Karpas-422 (cell line): ENCODE measurements at regions not wholly inside any gene's neighbourhood (a gene's known extent, or its start where the extent isn't known, plus 50 kb on each side); places are given as distances from the start of the nearest gene placed in this dataset.

Experiments used
- DNase-seq: peaks from one replicate; pipeline ENCODE4 v3.0.0-alpha.2; 2015
- H2AFZ ChIP-seq: fragments of 200-600 bp; sonication (generic); 2 replicates; pipeline ENCODE4 v1.6.1; 2014; ENCODE audit warnings: antibody characterized with exemption, low read length, mixed read lengths
- H3K27ac ChIP-seq: fragments of 200-600 bp; sonication (generic); 2 replicates; pipeline ENCODE4 v1.5.1; 2014; ENCODE audit warnings: mild to moderate bottlenecking, low read length, moderate library complexity
- H3K27me3 ChIP-seq: fragments of 200-600 bp; sonication (generic); 2 replicates; pipeline ENCODE4 v1.6.1; 2014; ENCODE audit warnings: low read length, mixed read lengths
- H3K36me3 ChIP-seq: fragments of 200-600 bp; sonication (generic); 2 replicates; pipeline ENCODE4 v1.6.1; 2014; ENCODE audit warnings: low read length, mixed read lengths; ENCODE audit not compliant: insufficient read depth
- H3K4me1 ChIP-seq: fragments of 200-600 bp; sonication (generic); 2 replicates; pipeline ENCODE4 v1.6.1; 2014; ENCODE audit warnings: mild to moderate bottlenecking, low read length, mixed read lengths
- H3K4me2 ChIP-seq: fragments of 200-600 bp; sonication (generic); 2 replicates; pipeline ENCODE4 v1.6.1; 2014; ENCODE audit warnings: low read length, low read depth, mild to moderate bottlenecking; ENCODE audit not compliant: poor library complexity, severe bottlenecking
- H3K4me3 ChIP-seq: fragments of 200-600 bp; sonication (generic); 2 replicates; pipeline ENCODE4 v1.5.1; 2014; ENCODE audit warnings: mild to moderate bottlenecking, antibody characterized with exemption, low read length, mixed read lengths
- H3K79me2 ChIP-seq: fragments of 200-600 bp; sonication (generic); 2 replicates; pipeline ENCODE4 v1.6.1; 2014; ENCODE audit warnings: mild to moderate bottlenecking, low read length, mixed read lengths
- H3K9ac ChIP-seq: fragments of 200-600 bp; sonication (generic); 2 replicates; pipeline ENCODE4 v1.6.0; 2014; ENCODE audit warnings: low read length
- H3K9me2 ChIP-seq: fragments of 200-600 bp; sonication (generic), shearing (Covaris generic); replicated peaks from 2 replicates; pipeline ENCODE4 v1.6.0; 2014; ENCODE audit warnings: mild to moderate bottlenecking, low read length, moderate library complexity; ENCODE audit not compliant: insufficient read depth
- H3K9me3 ChIP-seq: fragments of 300-700, 200-600 bp; sonication (generic); 2 replicates; pipeline ENCODE4 v1.6.1; 2014; ENCODE audit warnings: low read length, mixed read lengths
- H4K20me1 ChIP-seq: fragments of 200-600 bp; sonication (generic); 2 replicates; pipeline ENCODE4 v1.6.1; 2014; ENCODE audit warnings: mild to moderate bottlenecking, antibody characterized with exemption, low read length, low read depth; ENCODE audit not compliant: insufficient read depth

DNA sequence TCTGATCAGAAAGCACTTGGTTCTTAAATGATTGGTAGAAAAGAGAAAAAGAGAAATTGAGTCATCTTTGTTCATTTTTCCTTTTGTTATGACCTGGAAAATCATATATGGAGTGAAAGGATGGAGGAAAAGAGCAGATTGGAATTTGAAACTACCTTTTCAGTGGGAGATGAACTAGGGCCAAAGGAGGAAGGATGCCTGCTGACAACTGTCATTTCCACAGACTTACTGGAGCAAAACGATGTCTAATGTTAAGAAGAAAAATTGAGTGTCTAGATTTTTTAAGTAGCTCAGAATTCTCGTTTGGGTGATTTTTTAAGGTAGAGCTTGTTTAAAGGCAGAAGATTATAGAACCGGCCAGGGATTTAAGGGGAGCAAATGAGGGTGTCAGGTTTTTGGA lies 144.6 kb upstream of the KCNIP4 start:
- no peaks in the 10 kb centered on the region for H3K27me3 ChIP-seq
- H3K9me2 ChIP-seq: no peaks in the 10 kb centered on the region
- no peak overlapping the region for H3K4me2 ChIP-seq
- DNase-seq: no peak
- H4K20me1 ChIP-seq: no peaks in the 10 kb centered on the region
- no peaks in the 10 kb centered on the region for H3K4me1 ChIP-seq
- H3K9ac ChIP-seq: no peak overlapping the region
- no peak overlapping the region for H2AFZ ChIP-seq
- no peak overlapping the region for H3K27ac ChIP-seq
- H3K9me3 ChIP-seq: peaks cover 48% of the 10 kb centered on the region
- no peak overlapping the region for H3K4me3 ChIP-seq
- H3K36me3 ChIP-seq: no peaks in the 10 kb centered on the region
- H3K79me2 ChIP-seq: no peaks in the 10 kb centered on the region

DNA sequence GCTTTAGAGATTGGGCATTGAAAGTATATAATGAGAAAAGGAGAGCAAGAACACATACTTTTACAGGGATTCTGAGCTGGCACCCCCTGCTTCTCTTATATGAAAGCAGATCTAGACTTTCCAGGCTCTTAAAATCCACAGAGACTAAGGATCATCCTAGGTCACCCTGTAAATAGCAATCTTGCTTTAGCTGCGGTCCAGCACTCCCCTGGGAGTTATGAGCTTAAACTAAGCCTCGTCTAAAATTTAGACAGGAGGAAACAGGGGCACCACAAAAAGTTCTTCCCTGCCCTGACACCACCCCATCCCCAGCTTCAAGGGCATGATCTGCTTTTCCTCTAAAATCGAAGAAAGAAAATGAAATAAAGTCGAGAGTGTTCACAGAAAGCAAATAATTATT lies 143.3 kb upstream of the KCNIP4 start:
- Histone ChIP-seq H3K27me3 (no peaks in the 10 kb centered on the region), H3K36me3 (no peaks in the 10 kb centered on the region), H3K4me3 (no peak overlapping the region), H3K27ac (no peak overlapping the region), H3K4me2 (no peak overlapping the region), H2AFZ (no peak overlapping the region), H3K9me3 (peaks cover 48% of the 10 kb centered on the region), H3K9ac (no peak overlapping the region), H3K9me2 (no peaks in the 10 kb centered on the region), H3K4me1 (no peaks in the 10 kb centered on the region), H4K20me1 (no peaks in the 10 kb centered on the region), H3K79me2 (no peaks in the 10 kb centered on the region)
- no peak for DNase-seq

DNA sequence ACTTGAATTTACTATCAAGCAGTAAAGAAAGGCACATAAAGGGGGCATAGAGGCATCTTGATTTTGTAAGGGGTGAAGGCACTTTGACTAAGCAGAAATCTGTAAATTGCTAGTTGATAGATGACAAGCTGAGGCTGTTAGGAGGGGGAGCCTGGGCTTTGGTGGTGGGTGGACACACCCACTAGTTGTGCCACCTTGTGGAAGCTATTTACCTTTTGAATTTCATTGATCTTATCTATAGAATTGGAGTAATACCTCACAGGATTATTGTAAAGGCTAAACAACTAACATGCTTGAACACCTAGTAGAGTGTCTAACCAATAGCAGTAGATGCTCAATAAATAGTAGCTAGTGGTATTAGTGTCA lies 142.8 kb upstream of the KCNIP4 start:
- Histone ChIP-seq H2AFZ (no peak overlapping the region), H3K4me1 (no peaks in the 10 kb centered on the region), H3K9me3 (peaks cover 47% of the 10 kb centered on the region), H3K9me2 (no peaks in the 10 kb centered on the region), H3K36me3 (no peaks in the 10 kb centered on the region), H3K27me3 (no peaks in the 10 kb centered on the region), H3K4me3 (no peak overlapping the region), H4K20me1 (no peaks in the 10 kb centered on the region), H3K27ac (no peak overlapping the region), H3K79me2 (no peaks in the 10 kb centered on the region), H3K4me2 (no peak overlapping the region), H3K9ac (no peak overlapping the region)
- DNase-seq: no peak

DNA sequence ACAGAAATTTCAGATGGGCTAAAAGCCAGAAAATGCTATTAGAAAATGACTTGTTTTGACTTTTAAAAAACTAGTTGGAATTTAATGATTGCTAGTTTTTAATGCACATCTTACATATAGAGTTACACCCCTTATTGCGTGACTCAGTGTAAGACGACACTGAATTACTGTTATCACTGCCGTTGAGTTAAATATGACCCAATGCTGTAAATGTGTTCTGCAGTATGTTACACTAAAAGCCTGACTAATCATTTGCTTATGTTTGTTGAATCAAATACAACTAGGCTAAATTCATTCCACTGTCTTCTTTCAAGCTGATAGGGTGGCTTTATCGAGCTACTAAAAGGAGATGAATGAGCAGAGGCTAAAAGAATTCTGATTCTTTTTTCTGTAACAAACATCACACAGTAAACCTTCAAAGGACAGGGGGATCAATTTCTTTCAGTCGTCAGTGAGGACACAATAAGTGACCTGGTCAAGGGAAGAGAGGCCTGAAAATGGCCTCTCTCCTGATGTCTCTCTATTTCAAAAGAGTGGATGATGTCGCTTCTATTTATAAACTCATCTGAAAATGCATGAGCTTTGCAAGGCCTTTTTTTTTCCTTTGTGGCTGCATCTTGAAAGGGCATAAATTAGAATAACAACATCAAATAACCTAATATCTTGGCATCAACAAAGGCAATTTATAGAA lies 142.2 kb upstream of the KCNIP4 start:
- Histone ChIP-seq H3K27me3 (no peaks in the 10 kb centered on the region), H3K4me1 (no peaks in the 10 kb centered on the region), H3K9ac (no peak overlapping the region), H3K4me3 (no peak overlapping the region), H3K36me3 (no peaks in the 10 kb centered on the region), H2AFZ (no peak overlapping the region), H4K20me1 (no peaks in the 10 kb centered on the region), H3K27ac (no peak overlapping the region), H3K9me2 (no peaks in the 10 kb centered on the region), H3K79me2 (no peaks in the 10 kb centered on the region), H3K9me3 (peaks cover 43% of the 10 kb centered on the region), H3K4me2 (no peak overlapping the region)
- DNase-seq: no peak

DNA sequence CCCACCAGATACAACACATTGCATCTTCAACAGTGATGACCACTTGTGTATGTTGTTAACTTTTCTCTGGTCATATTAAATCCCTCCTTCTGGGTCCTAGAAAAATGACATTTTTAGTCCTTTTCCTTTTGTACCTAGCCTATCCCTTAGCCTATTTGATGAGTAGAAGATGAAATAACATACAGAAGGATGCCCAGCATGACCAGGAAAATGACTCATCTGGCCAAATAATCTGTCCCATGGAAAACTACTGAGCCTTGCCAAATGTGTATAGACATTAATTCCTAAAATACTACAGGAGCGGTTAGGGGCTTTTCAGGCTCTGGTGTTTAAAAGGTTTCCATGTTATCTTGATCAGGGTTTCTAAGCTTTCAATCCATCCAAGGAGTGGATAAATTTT lies 129.0 kb upstream of the KCNIP4 start:
- Histone ChIP-seq H2AFZ (no peak overlapping the region), H3K4me3 (no peak overlapping the region), H3K27me3 (no peaks in the 10 kb centered on the region), H3K27ac (no peak overlapping the region), H3K4me2 (no peak overlapping the region), H4K20me1 (no peaks in the 10 kb centered on the region), H3K4me1 (no peaks in the 10 kb centered on the region), H3K9ac (no peak overlapping the region), H3K79me2 (no peaks in the 10 kb centered on the region), H3K36me3 (no peaks in the 10 kb centered on the region), H3K9me3 (peaks cover 15% of the 10 kb centered on the region), H3K9me2 (no peaks in the 10 kb centered on the region)
- no peak for DNase-seq

DNA sequence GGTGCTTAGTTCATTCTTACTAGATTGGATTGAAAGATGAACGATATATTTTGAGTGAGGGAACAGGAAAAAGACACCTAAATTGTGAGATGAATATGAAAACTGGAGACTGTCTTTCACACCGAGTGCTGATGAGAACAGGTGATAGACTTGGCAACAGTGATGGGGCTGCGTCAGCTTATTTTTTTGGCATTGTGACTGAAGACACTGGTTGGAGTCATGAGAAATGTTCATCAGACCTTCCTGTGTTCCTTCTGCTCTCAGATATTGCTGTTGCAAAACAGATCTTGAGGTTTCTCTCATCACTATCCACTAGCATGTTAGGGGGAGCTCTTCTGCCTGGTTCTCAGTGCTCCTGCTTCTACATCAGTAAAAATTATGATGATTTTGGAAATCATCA lies 124.2 kb upstream of the KCNIP4 start:
- no peaks in the 10 kb centered on the region for H3K9me2 ChIP-seq
- no peak overlapping the region for H3K4me2 ChIP-seq
- H3K4me1 ChIP-seq: no peaks in the 10 kb centered on the region
- no peak overlapping the region for H3K9ac ChIP-seq
- no peak overlapping the region for H2AFZ ChIP-seq
- no peaks in the 10 kb centered on the region for H3K27me3 ChIP-seq
- H3K36me3 ChIP-seq: no peaks in the 10 kb centered on the region
- no peaks in the 10 kb centered on the region for H3K79me2 ChIP-seq
- H3K4me3 ChIP-seq: no peak overlapping the region
- H3K27ac ChIP-seq: no peak overlapping the region
- H4K20me1 ChIP-seq: no peaks in the 10 kb centered on the region
- DNase-seq: no peak
- peaks cover 17% of the 10 kb centered on the region for H3K9me3 ChIP-seq

DNA sequence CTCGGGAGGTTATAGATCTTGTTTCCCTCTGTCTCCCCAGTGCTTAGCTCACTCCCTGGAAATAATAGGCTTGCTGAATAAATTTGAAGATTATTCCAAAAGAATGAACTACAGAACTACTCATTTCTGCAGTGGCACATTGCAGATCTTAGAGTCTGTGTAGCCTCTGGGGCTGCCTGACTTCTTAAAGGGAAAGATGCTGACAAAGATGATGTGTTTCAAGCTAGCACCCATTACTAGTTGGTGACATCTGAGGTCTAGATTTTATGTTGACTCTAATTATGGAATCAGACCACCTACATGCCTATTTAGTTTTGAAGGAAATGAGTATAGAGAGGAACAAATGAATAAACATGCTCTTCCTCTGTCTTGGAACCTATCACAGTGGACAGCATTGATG lies 123.7 kb upstream of the KCNIP4 start:
- Histone ChIP-seq H3K4me3 (no peak overlapping the region), H3K36me3 (no peaks in the 10 kb centered on the region), H3K27ac (no peak overlapping the region), H4K20me1 (no peaks in the 10 kb centered on the region), H2AFZ (no peak overlapping the region), H3K9me3 (peaks cover 12% of the 10 kb centered on the region), H3K4me2 (no peak overlapping the region), H3K9me2 (no peaks in the 10 kb centered on the region), H3K9ac (no peak overlapping the region), H3K27me3 (no peaks in the 10 kb centered on the region), H3K4me1 (no peaks in the 10 kb centered on the region), H3K79me2 (no peaks in the 10 kb centered on the region)
- no peak for DNase-seq

DNA sequence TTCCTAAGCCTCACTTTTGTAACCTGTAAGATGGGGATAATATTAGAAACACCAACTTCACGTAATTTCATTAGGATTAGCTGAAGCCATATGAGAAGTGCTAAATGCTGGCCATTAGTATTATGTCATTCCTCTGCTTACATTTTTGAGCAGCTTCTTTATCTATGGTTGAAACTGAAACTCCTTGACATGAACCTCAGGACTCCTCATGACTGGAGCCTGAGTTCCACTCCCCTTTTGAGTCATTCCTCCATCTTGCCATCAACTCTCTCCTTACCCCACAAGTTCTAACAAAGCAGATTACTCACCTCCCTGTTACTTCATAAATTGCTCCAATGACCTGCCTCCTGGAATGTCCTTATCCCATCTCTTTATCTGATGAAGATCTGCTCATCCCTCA lies 123.2 kb upstream of the KCNIP4 start:
- no peak for DNase-seq
- Histone ChIP-seq H4K20me1 (no peaks in the 10 kb centered on the region), H2AFZ (no peak overlapping the region), H3K9ac (no peak overlapping the region), H3K4me3 (no peak overlapping the region), H3K27me3 (no peaks in the 10 kb centered on the region), H3K9me3 (peaks cover 12% of the 10 kb centered on the region), H3K79me2 (no peaks in the 10 kb centered on the region), H3K4me2 (no peak overlapping the region), H3K9me2 (no peaks in the 10 kb centered on the region), H3K36me3 (no peaks in the 10 kb centered on the region), H3K4me1 (no peaks in the 10 kb centered on the region), H3K27ac (no peak overlapping the region)

DNA sequence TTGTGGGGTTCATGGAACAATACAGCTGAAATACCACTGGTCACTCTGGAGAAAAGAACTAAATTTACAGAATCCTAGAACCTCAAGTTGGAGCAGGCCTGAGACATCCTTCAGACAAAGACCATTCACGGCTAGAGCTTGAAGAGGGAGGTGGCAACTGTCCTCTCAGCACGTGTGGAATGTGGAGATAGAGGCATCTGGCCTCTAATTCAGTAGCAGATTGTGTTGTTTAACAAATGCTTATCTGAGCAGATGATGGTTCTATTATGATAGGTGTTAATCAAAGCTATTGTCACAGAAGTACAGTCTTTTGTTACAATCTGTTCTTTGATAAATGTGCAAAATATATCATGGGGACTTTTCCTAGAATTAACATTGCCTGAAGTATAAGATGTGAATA lies 121.7 kb upstream of the KCNIP4 start:
- H3K4me2 ChIP-seq: no peak overlapping the region
- H3K4me1 ChIP-seq: no peaks in the 10 kb centered on the region
- no peaks in the 10 kb centered on the region for H3K27me3 ChIP-seq
- H3K9me3 ChIP-seq: peaks cover 12% of the 10 kb centered on the region
- no peak overlapping the region for H2AFZ ChIP-seq
- H3K9me2 ChIP-seq: no peaks in the 10 kb centered on the region
- H3K27ac ChIP-seq: no peak overlapping the region
- H3K36me3 ChIP-seq: no peaks in the 10 kb centered on the region
- no peak overlapping the region for H3K9ac ChIP-seq
- DNase-seq: no peak
- H3K79me2 ChIP-seq: no peaks in the 10 kb centered on the region
- no peaks in the 10 kb centered on the region for H4K20me1 ChIP-seq
- no peak overlapping the region for H3K4me3 ChIP-seq
